ENCODE measurements at regions not wholly inside any gene's neighbourhood (a gene's known extent, or its start where the extent isn't known, plus 50 kb on each side); places are given as distances from the start of the nearest gene placed in this dataset.

- no peak for DNase-seq
Measured at GRCh38 chr2:136557203-136557602, 208.1 kb upstream of the THSD7B start.

GRCh38 chr2:136550181-136550580 lies 215.2 kb upstream of the THSD7B start:
- no peak for DNase-seq

DNA sequence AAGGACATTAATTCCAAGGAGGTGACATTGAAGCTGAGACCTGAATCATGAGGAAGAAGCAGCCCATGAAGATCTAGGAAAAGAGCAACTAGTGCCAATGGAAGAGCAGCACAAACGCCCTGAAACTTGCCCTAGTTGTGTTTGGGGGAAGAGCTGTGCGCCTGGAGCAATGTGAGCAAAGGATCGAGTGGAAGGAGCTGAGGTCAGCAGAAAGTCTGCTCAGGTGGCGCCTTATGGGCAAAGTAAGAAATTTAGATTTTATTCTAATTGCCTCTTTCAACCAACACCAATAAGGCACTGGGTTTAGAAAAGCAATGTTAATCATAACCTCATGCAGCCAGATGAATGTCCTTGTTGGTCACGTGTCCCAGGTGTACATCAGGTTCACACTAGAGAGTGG lies 226.0 kb upstream of the THSD7B start:
- no peak for DNase-seq

DNA sequence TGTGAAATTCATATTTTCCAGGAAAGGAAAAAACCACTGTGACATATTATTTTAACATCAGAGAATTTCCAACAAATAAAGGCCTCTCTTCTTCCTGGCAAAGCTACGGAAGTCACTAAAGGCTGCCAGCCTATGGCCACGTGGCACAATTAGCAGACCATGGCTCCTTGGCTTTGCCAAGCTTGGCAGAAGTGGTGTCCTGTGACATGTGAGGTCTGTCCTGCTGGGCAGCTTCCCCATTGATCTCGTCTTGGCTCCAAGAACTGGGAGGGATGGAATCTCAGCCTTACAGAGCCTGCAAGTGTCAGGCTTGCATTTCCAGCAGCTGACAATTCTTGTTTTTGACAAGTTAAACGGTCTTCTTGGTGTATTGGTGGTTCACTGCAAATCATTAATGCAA lies 226.9 kb upstream of the THSD7B start:
- no peak for DNase-seq

DNA sequence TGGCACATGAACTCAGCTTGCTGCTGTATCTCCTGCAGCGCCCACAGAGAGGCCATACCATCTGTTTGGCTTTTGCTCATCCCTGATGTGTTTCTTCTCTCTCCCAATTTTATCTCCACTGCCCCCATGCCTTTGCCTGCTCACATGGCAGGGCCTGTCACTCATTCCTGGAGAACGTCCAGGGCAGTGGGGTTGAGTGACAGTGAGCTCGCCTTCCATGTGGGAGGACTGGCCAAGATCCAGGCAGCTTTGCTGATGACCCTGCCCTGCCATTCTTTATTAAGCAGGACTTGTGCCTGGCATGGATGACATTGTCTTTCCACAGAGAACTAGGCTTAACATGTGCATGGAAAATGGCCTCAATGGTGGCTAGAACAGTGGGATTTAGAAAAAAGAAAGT lies 230.5 kb upstream of the THSD7B start:
- no peak for DNase-seq

GRCh38 chr2:136532171-136532570 lies 233.2 kb upstream of the THSD7B start:
- no peak for DNase-seq

- DNase-seq = no peak
Measured at GRCh38 chr2:136531731-136532130, 233.6 kb upstream of the THSD7B start.

DNA sequence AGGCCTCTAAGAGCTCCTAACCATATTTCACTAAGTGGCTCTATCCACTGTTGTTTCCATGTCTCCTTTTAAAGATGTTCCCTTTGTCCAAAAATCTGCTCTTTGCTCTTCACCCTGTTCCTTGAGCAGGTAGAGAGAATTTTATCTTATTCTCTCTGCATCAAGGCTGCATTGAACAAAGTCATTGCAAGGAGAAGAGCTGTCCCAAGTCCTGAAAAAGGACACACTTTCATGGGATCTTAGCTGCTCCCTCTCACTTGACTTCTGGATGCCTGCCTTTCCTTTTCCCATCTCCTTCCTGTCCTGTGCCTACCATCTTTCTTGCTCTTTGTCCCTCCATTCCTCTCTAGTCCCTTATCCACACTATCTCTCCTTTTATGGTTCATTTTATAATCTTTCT lies 235.2 kb upstream of the THSD7B start:
- DNase-seq = no peak

- no peak for DNase-seq
Measured at GRCh38 chr2:136527560-136527959, 237.8 kb upstream of the THSD7B start.

DNA sequence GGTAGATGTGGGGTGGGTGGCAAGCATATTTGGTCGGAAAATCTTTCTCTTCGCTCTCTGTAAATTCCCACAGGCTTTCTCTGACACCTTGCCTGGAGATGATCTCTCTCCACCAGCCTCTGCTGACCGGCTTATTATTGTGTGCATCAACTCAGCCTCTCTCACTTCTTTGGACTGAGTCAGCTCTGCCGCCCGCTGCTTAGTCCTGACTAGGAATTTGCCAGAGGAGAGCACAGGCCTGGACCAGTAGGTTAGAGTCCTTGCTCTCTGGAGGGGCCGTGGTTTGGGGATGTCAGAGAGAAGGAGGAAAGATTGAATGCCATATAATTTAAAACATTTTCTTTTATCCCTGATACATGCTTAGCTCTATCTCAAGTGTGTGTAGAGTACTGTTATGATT lies 242.6 kb upstream of the THSD7B start:
- DNase-seq = no peak

DNA sequence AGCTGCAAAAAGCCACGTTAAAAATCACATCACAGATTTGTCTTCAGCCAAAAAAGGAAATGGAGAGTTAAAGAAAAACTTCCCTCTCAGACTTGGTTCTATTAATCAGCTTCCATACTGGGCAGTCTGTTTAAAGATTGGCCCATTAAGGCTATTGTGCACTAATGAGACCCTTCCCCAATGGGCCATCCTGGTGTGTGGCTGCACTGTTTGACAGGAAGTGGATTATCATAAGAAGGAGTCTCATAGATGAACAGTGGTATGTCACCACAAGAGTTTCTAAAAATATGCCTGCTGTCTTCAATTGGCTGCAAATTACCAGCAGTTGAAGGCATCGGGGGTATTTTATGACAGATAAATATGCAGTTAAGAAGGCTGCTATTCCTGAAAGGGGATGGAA lies 247.6 kb upstream of the THSD7B start:
- no peak for DNase-seq

- no peak for DNase-seq
Measured at GRCh38 chr2:136510244-136510643, 255.1 kb upstream of the THSD7B start.

- DNase-seq = no peak
Measured at GRCh38 chr2:136505462-136505861, 259.9 kb upstream of the THSD7B start.

DNA sequence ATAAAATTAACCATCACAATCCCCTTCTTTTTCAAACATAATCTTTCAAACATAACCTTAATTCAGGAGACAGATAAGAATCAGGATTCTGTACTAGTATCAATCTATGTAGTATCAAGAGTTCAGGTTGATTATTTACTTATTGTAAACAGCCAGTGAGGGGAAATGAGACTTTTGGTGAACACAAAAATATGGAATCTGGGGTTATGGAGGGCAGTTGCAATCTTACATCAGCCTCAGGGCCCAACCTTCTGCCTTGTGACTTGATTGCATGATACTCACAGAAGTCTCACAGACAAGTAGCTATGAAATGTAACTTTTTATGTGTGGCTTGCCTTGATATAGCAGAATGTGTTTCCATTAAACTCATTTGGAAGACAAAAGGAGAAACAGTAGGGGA lies 262.7 kb upstream of the THSD7B start:
- no peak for DNase-seq

DNA sequence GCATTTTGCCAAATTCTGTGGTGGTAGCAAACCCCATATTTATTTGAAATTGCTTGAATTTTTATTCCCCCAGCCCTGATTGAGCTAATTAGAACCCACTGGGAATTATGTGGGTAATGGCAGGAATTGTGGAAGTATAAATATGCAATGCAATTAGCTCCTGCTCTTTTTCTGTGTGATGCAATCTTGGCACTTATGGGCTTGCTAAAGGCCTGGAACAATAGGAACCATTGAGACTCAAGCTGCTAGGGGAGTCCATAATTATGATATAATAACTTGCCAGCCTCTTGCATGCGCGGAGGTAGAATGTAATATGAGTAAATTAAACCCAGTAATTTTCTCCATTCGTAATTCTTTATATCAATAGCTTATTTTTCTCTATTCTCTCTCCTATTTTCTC lies 267.6 kb upstream of the THSD7B start:
- DNase-seq = no peak

- DNase-seq = no peak
Measured at GRCh38 chr2:136496966-136497365, 268.4 kb upstream of the THSD7B start.

DNA sequence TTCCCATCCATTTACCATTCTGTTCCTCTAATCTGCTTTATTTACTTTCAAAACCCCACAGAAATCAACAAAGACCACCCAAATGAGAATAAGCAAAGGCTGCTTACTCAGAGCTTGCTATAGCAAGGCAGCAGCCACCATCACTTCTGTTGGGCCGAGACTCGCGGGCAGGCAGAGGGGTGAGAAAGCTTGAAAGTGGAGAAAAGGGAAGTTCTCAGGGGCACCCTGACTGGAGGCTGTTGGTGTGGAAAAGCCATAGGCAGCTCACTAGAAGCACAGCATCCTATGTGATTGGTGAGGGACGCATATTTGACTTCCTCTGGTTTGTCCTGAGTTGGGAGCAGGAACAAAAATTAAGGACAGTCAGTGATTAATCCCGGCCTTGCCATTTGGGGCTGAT lies 269.7 kb upstream of the THSD7B start:
- no peak for DNase-seq

- no peak for DNase-seq
Measured at GRCh38 chr2:136492901-136493300, 272.4 kb upstream of the THSD7B start.

DNA sequence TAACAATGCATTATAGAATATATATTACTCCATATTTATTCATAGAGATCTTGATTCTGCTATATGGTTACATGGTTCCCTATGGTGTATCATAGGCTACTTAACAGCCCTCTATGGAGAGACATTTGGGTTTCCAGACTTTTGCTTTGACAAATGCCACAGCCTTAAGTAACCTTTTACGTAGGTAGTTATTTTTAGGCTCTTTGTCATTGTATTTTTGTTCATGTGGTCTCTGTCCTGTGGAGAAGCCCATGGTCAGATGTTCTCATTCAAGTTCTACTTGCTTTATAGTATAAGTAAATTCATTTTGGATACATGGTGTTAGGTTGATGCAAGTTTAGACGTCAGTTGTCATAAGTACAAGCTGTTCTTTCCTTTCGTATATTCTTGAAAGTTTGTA lies 275.2 kb upstream of the THSD7B start:
- DNase-seq = no peak

GRCh38 chr2:136487421-136487820 lies 277.9 kb upstream of the THSD7B start:
- DNase-seq = no peak

GRCh38 chr2:136486115-136486514 lies 279.2 kb upstream of the THSD7B start:
- no peak for DNase-seq

GRCh38 chr2:136482966-136483365 lies 282.4 kb upstream of the THSD7B start:
- DNase-seq = no peak

DNA sequence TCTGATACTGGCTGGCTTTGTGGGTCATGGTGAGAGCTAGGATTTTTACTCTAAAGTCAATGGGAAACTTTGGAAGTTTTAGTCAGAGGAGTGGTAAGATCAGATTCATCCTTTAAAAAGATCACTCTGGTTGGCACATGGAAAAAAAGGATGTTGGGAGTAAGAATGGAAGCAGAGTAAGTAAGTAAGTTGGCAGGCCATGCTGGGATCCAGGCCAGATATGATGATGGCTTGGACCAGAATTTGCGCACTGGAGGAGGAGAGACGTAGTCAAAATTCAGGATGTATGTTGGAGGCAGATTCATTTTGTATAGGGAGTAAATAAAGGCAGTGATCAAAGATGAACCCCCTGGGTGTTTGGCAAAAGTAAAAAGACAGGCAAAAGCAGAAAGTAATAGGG lies 283.3 kb upstream of the THSD7B start:
- DNase-seq = no peak

- no peak for DNase-seq
Measured at GRCh38 chr2:136479696-136480095, 285.6 kb upstream of the THSD7B start.

DNA sequence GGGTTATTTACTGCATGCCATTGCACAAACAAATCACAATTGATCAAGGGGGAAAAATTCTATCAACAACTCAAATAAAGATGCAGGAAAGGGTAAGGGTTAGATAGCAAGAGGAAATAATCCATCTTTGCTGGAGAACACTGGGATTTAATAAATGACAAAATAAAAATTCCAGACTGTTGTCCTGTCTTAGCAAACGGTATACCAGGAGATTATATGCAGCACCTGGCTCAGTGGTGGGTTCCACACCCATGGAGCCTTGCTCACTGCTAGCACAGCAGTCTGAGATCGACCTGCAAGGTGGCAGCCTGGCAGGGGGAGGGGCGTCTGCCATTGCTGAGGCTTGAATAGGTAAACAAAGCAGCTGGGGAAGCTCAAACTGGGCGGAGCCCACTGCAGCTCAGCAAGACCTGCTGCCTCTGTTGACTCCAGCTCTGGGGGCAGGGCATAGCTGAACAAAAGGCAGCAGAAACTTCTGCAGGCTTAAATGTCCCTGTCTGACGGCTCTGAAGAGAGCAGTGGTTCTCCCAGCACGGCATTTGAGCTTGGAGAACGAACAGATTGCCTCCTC lies 296.5 kb upstream of the THSD7B start:
- DNase-seq = no peak

DNA sequence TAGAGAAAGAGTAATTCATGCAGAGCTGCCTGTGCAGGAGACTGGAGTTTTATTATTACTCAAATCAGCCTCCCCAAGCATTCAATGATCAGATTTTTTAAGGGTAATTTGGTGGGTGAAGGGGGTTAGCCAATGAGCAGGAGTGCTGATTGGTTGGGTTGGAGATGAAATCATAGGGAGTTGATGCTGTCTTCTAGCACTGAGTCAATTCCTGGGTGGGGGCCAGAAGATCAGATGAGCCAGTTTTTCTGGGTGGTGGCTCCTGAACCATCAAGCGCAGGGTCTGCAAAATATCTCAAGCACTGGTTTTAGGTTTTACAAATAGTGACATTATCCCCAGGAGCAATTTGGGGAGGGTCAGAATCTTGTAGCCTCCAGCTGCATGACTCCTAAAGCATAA lies 312.8 kb upstream of the THSD7B start:
- no peak for DNase-seq

Data from NCI-H226 (cell line).